ENCODE measurements at regions not wholly inside any gene's neighbourhood (a gene's known extent, or its start where the extent isn't known, plus 50 kb on each side); places are given as distances from the start of the nearest gene placed in this dataset.
"Not testable (repeated sequence)": the region's sequence is repeated elsewhere in the genome, so short reads cannot be mapped to it uniquely, and the experiment has no call there.

DNA sequence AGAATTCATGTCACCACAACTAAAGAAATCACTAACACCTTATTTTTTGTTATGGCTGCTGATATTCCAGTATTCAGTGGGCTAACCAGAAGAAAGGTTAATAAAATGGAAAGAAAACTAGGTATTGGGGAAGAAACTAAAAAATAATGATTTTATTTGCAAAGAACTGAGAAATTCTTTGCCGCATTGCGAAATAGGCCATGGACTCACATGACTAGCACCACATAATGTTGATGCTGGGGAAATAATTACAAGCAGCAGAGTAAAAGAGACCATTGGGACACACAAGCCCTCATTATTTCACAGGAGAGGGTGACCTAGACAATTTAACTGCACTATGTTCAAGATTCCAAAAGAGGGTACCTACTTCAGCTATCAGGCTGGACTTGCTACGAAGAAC, 1411.5 kb downstream of the SLITRK5 start:
- Histone ChIP-seq H3K4me3 (no peak overlapping the region), H3K79me2 (ENCODE audit: control insufficient read depth, insufficient read depth, low read length) (no peaks in the 10 kb centered on the region), H3K9me1 (ENCODE audit: control insufficient read depth, insufficient read depth, low read length) (no peaks in the 10 kb centered on the region), H3K9me3 (replicated peaks; ENCODE audit: control insufficient read depth, insufficient read depth, low read depth, low read length) (no peaks in the 10 kb centered on the region), H3K27ac (ENCODE audit: extremely low read depth, low read depth, low read length) (no peak overlapping the region), H4K20me1 (replicated peaks; ENCODE audit: control insufficient read depth, insufficient read depth, low read length) (no peaks in the 10 kb centered on the region), H2AFZ (ENCODE audit: low read depth, low read length) (no peak overlapping the region), H3K27me3 (ENCODE audit: control insufficient read depth in 2 of 2, insufficient read depth in 2 of 2, low read length in 2 of 2) (no peaks in the 10 kb centered on the region), H3K36me3 (ENCODE audit: control insufficient read depth, insufficient read depth, low read length) (no peaks in the 10 kb centered on the region), H3K4me2 (ENCODE audit: insufficient read depth, low read length) (no peak overlapping the region), H3K9ac (ENCODE audit: insufficient read depth in 1 of 2, low read depth in 2 of 2, low read length in 2 of 2) (no peak overlapping the region), H3K4me1 (replicated peaks in 1 of 2; ENCODE audit: control insufficient read depth in 2 of 2, insufficient read depth in 2 of 2, low read length in 2 of 2) (no peaks in the 10 kb centered on the region)
- ChIA-PET POLR2A (no interaction called here), CTCF (ENCODE audit: low intra/inter-chr PET ratio) (no interaction called here)
- BruUV-seq (replicated peaks): no TSS peak
- ATAC-seq (no peak), FAIRE-seq (no peak), DNase-seq (ENCODE audit: extremely low read depth in 1 of 4, low spot score in 3 of 4) (no peak)
- intact Hi-C loops (cut with micrococcal nuclease) (no loop called here), in situ Hi-C loops (cut with MboI) (no loop called here)
- TF ChIP-seq SAP30 (IDR thresholded peaks at IDR 0.05; ENCODE audit: borderline replicate concordance, insufficient read depth, low read depth, low read length, poor library complexity, severe bottlenecking): no peak
- TF ChIP-seq, protein P1, sequence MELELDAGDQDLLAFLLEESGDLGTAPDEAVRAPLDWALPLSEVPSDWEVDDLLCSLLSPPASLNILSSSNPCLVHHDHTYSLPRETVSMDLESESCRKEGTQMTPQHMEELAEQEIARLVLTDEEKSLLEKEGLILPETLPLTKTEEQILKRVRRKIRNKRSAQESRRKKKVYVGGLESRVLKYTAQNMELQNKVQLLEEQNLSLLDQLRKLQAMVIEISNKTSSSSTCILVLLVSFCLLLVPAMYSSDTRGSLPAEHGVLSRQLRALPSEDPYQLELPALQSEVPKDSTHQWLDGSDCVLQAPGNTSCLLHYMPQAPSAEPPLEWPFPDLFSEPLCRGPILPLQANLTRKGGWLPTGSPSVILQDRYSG (tag; conservative IDR thresholded peaks at IDR 0.05; ENCODE audit: low read depth): no peak
- TF ChIP-seq, protein P2, sequence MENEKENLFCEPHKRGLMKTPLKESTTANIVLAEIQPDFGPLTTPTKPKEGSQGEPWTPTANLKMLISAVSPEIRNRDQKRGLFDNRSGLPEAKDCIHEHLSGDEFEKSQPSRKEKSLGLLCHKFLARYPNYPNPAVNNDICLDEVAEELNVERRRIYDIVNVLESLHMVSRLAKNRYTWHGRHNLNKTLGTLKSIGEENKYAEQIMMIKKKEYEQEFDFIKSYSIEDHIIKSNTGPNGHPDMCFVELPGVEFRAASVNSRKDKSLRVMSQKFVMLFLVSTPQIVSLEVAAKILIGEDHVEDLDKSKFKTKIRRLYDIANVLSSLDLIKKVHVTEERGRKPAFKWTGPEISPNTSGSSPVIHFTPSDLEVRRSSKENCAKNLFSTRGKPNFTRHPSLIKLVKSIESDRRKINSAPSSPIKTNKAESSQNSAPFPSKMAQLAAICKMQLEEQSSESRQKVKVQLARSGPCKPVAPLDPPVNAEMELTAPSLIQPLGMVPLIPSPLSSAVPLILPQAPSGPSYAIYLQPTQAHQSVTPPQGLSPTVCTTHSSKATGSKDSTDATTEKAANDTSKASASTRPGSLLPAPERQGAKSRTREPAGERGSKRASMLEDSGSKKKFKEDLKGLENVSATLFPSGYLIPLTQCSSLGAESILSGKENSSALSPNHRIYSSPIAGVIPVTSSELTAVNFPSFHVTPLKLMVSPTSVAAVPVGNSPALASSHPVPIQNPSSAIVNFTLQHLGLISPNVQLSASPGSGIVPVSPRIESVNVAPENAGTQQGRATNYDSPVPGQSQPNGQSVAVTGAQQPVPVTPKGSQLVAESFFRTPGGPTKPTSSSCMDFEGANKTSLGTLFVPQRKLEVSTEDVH (IDR thresholded peaks at IDR 0.05; ENCODE audit: low read depth, partially characterized antibody): no peak
- TF ChIP-seq MTF1 (CRISPR knock-in tag; IDR thresholded peaks at IDR 0.05; ENCODE audit: borderline replicate concordance): no peak
- no peak for TF ChIP-seq ZEB2 (IDR thresholded peaks at IDR 0.05)
- TF ChIP-seq BRCA1 (IDR thresholded peaks at IDR 0.05): no peak
- no peak for TF ChIP-seq BRCA1 (CRISPR knock-in tag; IDR thresholded peaks at IDR 0.05)
- TF ChIP-seq STAT5B (CRISPR knock-in tag; IDR thresholded peaks at IDR 0.05): no peak
- 3% methylated on average over 3 of the region's 3 CpGs for WGBS (ENCODE audit: insufficient coverage, low coverage, missing lambda C conversion rate)

DNA sequence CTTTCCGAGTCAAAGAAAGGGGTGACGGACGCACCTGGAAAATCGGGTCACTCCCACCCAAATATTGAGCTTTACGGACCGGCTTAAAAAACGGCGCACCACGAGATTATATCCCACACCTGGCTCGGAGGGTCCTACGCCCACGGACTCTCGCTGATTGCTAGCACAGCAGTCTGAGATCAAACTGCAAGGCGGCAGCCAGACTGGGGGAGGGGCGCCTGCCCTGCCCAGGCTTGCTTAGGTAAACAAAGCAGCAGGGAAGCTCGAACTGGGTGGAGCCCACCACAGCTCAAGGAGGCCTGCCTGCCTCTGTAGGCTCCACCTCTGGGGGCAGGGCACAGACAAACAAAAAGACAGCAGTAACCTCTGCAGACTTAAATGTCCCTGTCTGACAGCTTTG, 1416.9 kb downstream of the SLITRK5 start:
- H3K4me1 ChIP-seq (replicated peaks in 1 of 2; ENCODE audit: control insufficient read depth in 2 of 2, insufficient read depth in 2 of 2, low read length in 2 of 2); H3K9ac ChIP-seq (ENCODE audit: insufficient read depth in 1 of 2, low read depth in 2 of 2, low read length in 2 of 2); DNase-seq (ENCODE audit: extremely low read depth in 1 of 4, low spot score in 3 of 4); H3K79me2 ChIP-seq (ENCODE audit: control insufficient read depth, insufficient read depth, low read length); FAIRE-seq; in situ Hi-C loops (cut with MboI); H3K4me2 ChIP-seq (ENCODE audit: insufficient read depth, low read length); intact Hi-C loops (cut with micrococcal nuclease); POLR2A ChIA-PET; H4K20me1 ChIP-seq (replicated peaks; ENCODE audit: control insufficient read depth, insufficient read depth, low read length); H3K9me3 ChIP-seq (replicated peaks; ENCODE audit: control insufficient read depth, insufficient read depth, low read depth, low read length); H3K27ac ChIP-seq (ENCODE audit: extremely low read depth, low read depth, low read length); H3K4me3 ChIP-seq; ATAC-seq; BruUV-seq (replicated peaks); H3K27me3 ChIP-seq (ENCODE audit: control insufficient read depth in 2 of 2, insufficient read depth in 2 of 2, low read length in 2 of 2); CTCF ChIA-PET (ENCODE audit: low intra/inter-chr PET ratio); H3K36me3 ChIP-seq (ENCODE audit: control insufficient read depth, insufficient read depth, low read length); H2AFZ ChIP-seq (ENCODE audit: low read depth, low read length); H3K9me1 ChIP-seq (ENCODE audit: control insufficient read depth, insufficient read depth, low read length): not testable (repeated sequence)
- 0% methylated on average over 2 of the region's 16 CpGs for WGBS (ENCODE audit: insufficient coverage, low coverage, missing lambda C conversion rate)

Data from K562 (cell line).